T-cell (primary cell): ENCODE measurements at regions not wholly inside any gene's neighbourhood (a gene's known extent, or its start where the extent isn't known, plus 50 kb on each side); places are given as distances from the start of the nearest gene placed in this dataset.

Experiments used
- ATAC-seq, 4 experiments: fragments of 200-7000 bp in 3 of 4; fragments of 150-1000 bp in 1 of 4; cut with Tn5 transposase; replicated peaks in 1 of 4; 1 replicate in 3 of 4; 2 replicates in 1 of 4; pipeline ENCODE4 v1.10.0; 2021; ENCODE audit warnings: moderate library complexity in 3 of 4, mild to moderate bottlenecking in 2 of 4, moderate number of reproducible peaks in 1 of 4
- CTCF ChIA-PET, 2 donors: fragments of 300-600 bp; sonication (Branson Sonifier 250); formaldehyde crosslinking; loops; one replicate each; lab custom pipeline; 2022; ENCODE audit warnings: antibody characterized with exemption in 2 of 2; lab: Charles Lee
- POLR2A ChIA-PET, 2 donors: fragments of 300-600 bp; sonication (Branson Sonifier 250); formaldehyde crosslinking; loops; one replicate each; lab custom pipeline; 2022; ENCODE audit warnings: antibody characterized with exemption in 2 of 2; lab: Charles Lee
- DNase-seq, 35 experiments: peaks; one replicate each; pipeline versions ENCODE4 v3.0.0 to v3.0.0-alpha.2; 2013 to 2023
- H3K27ac ChIP-seq: one replicate; pipeline ENCODE4 v1.5.1; 2013; ENCODE audit warnings: low read length
- H3K27me3 ChIP-seq, 2 experiments: replicated peaks in 1 of 2; 1 replicate in 1 of 2; 2 replicates in 1 of 2; pipeline versions ENCODE4 v1.6.1 to v1.7.0; 2013; ENCODE audit warnings: low read length in 1 of 2, mixed read lengths in 1 of 2; ENCODE audit not compliant: control insufficient read depth in 2 of 2, insufficient read depth in 2 of 2; ENCODE audit errors: extremely low read depth in 1 of 2
- H3K36me3 ChIP-seq, 2 donors: 1 replicate in 1 of 2; 2 replicates in 1 of 2; pipeline versions ENCODE4 v1.6.1 to v1.7.0; 2013; ENCODE audit warnings: low read length in 1 of 2; ENCODE audit not compliant: control insufficient read depth in 2 of 2, insufficient read depth in 1 of 2; ENCODE audit errors: extremely low read depth in 1 of 2
- H3K4me1 ChIP-seq, 2 experiments: 1 replicate in 1 of 2; 2 replicates in 1 of 2; pipeline versions ENCODE4 v1.6.1 to v1.7.0; 2013; ENCODE audit warnings: low read length in 2 of 2, mixed read lengths in 1 of 2; ENCODE audit not compliant: insufficient read depth in 2 of 2, control insufficient read depth in 1 of 2; ENCODE audit errors: extremely low read depth in 1 of 2
- H3K4me3 ChIP-seq, 2 donors: 1 replicate in 1 of 2; 2 replicates in 1 of 2; pipeline versions ENCODE4 v1.5.1 to v1.7.0; 2013; ENCODE audit warnings: mild to moderate bottlenecking in 2 of 2, low read length in 1 of 2, moderate library complexity in 1 of 2; ENCODE audit not compliant: control insufficient read depth in 1 of 2; ENCODE audit errors: extremely low read depth in 1 of 2
- H3K9me3 ChIP-seq: 2 replicates; pipeline ENCODE4 v1.7.0; 2013
- H3K27ac Mint-ChIP-seq, 2 donors: one replicate each; pipeline ENCODE4 v1.8.0; 2020 to 2021; ENCODE audit warnings: mild to moderate bottlenecking in 2 of 2, mixed read lengths in 2 of 2
- H3K27me3 Mint-ChIP-seq, 2 donors: one replicate each; pipeline ENCODE4 v1.8.0; 2021 to 2022; ENCODE audit warnings: mixed read lengths in 2 of 2
- H3K36me3 Mint-ChIP-seq: one replicate; pipeline ENCODE4 v1.8.0; 2021; ENCODE audit warnings: mixed read lengths
- H3K4me1 Mint-ChIP-seq, 3 donors: one replicate each; pipeline ENCODE4 v1.8.0; 2020 to 2022; ENCODE audit warnings: mixed read lengths in 3 of 3, mild to moderate bottlenecking in 1 of 3
- H3K4me3 Mint-ChIP-seq, 3 donors: one replicate each; pipeline ENCODE4 v1.8.0; 2020 to 2022; ENCODE audit warnings: mild to moderate bottlenecking in 3 of 3, mixed read lengths in 3 of 3, moderate library complexity in 3 of 3
- H3K9me3 Mint-ChIP-seq, 3 donors: one replicate each; pipeline ENCODE4 v1.8.0; 2020 to 2022; ENCODE audit warnings: mixed read lengths in 3 of 3
- whole genome bisulfite sequencing: methylation state at CpG from one replicate; pipeline ENCODE4 v1.1.5; 2013; ENCODE audit warnings: missing lambda C conversion rate; ENCODE audit not compliant: insufficient coverage; 5-methylcytosine and 5-hydroxymethylcytosine counted together

DNA sequence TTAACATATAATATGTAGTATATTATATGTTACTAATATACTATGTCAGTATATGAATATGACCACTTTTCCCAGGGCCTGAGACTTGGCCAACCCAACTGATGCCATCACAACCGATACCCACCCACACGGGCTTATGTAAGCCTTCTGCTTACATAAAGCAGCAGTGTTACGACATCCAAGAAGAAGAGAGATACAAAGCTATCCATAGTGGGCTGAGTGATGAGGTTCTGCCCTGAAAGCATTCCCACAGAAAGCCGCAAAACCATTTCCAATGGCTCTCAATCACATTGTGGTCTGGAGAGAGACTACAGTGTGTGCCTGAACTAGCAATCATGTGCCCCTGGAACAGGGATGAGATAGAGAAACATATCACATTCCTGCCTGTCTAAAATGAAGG, 177.9 kb downstream of the PLOD2 start:
- ChIA-PET CTCF (no interaction called here), POLR2A (no interaction called here)
- H3K27ac Mint-ChIP-seq = no peak overlapping the region
- Histone ChIP-seq H3K4me3 (no peak overlapping the region), H3K27me3 (no peaks in the 10 kb centered on the region), H3K27ac (no peak overlapping the region), H3K36me3 (no peaks in the 10 kb centered on the region), H3K4me1 (no peaks in the 10 kb centered on the region), H3K9me3 (no peaks in the 10 kb centered on the region)
- no peaks in the 10 kb centered on the region for H3K27me3 Mint-ChIP-seq
- no peaks in the 10 kb centered on the region for H3K4me1 Mint-ChIP-seq
- H3K4me3 Mint-ChIP-seq = no peak overlapping the region
- no peaks in the 10 kb centered on the region for H3K36me3 Mint-ChIP-seq
- DNase-seq (no peak), ATAC-seq (no peak)
- no CpG with 5 or more reads among the region's 4 CpGs for WGBS
- H3K9me3 Mint-ChIP-seq = peaks cover 14 to 33% (median 25%) of the 10 kb centered on the region in 3 donors
